Mucosa of descending colon (tissue), 3 donors: ENCODE measurements at regions not wholly inside any gene's neighbourhood (a gene's known extent, or its start where the extent isn't known, plus 50 kb on each side); places are given as distances from the start of the nearest gene placed in this dataset.

ENCODE experiments used
- ATAC-seq: fragments of 200-7000 bp; cut with Tn5 transposase; one replicate; pipeline ENCODE4 v1.9.1; 2020; ENCODE audit warnings: mild to moderate bottlenecking, moderate library complexity
- DNase-seq, 3 donors: peaks; one replicate each; pipeline ENCODE4 v3.0.0-alpha.2; 2020
- H3K36me3 ChIP-seq: fragments of 200-600 bp; one replicate; pipeline ENCODE4 v1.8.0; 2021; ENCODE audit warnings: low read depth, mild to moderate bottlenecking
- H3K4me1 ChIP-seq: fragments of 200-600 bp; one replicate; pipeline ENCODE4 v1.8.0; 2021; ENCODE audit warnings: low read depth, mild to moderate bottlenecking
- H3K4me3 ChIP-seq: fragments of 200-600 bp; one replicate; pipeline ENCODE4 v1.8.0; 2021; ENCODE audit warnings: mild to moderate bottlenecking
- H3K9me3 ChIP-seq: fragments of 200-600 bp; one replicate; pipeline ENCODE4 v1.8.0; 2021; ENCODE audit warnings: mild to moderate bottlenecking
- intact Hi-C, 2 donors: fragments of 100-400 bp; cut with DNase I in 1 of 2; cut with micrococcal nuclease in 1 of 2; formaldehyde crosslinking; loops; one replicate each; pipeline versions ENCODE4 v1.11.0 to v1.11.1; 2022; cut with DNase I, micrococcal nuclease
- TF ChIP-seq, protein P1 (sequence below): fragments of 200-600 bp; IDR thresholded peaks from one replicate; pipeline ENCODE4 v1.8.0; 2022; ENCODE audit warnings: antibody characterized with exemption, mild to moderate bottlenecking
- donor health status: DM: no; HTN: no; CAD: no; lungs with moderate emphysema.
- donor health status: DM: no; HTN: no; CAD: no.
- donor health status: DM: no; HTN: yes; CAD: no.

DNA sequence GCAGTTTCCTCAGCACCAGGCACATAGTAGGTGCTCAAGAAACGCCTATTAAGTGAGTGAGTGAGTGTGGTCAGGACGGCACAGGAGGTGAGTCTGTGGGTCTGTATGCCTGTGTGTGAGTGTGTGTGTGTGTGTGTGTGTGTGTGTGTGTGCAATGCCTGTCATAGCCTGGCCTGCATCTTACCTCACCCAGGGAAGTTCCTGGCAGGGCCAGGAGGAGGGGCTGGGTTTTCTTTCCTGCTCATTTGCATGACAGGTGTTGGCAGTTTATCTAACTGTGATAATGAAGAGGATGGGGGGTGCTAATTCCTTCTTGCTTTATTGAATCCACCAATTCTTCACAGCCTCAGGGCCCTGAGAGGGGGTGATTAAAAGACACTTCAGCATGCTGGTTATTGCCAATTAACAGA lies 146.7 kb upstream of the MLN start:
- intact Hi-C loops, result no loop called here
- DNase-seq (peak; percentile 59 to 70 (median 66)), ATAC-seq (peak; percentile 95)
- H3K4me1 ChIP-seq, result no peaks in the 10 kb centered on the region
- TF ChIP-seq, protein P1, sequence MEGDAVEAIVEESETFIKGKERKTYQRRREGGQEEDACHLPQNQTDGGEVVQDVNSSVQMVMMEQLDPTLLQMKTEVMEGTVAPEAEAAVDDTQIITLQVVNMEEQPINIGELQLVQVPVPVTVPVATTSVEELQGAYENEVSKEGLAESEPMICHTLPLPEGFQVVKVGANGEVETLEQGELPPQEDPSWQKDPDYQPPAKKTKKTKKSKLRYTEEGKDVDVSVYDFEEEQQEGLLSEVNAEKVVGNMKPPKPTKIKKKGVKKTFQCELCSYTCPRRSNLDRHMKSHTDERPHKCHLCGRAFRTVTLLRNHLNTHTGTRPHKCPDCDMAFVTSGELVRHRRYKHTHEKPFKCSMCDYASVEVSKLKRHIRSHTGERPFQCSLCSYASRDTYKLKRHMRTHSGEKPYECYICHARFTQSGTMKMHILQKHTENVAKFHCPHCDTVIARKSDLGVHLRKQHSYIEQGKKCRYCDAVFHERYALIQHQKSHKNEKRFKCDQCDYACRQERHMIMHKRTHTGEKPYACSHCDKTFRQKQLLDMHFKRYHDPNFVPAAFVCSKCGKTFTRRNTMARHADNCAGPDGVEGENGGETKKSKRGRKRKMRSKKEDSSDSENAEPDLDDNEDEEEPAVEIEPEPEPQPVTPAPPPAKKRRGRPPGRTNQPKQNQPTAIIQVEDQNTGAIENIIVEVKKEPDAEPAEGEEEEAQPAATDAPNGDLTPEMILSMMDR, result no peak
- no peaks in the 10 kb centered on the region for H3K36me3 ChIP-seq
- no peak overlapping the region for H3K4me3 ChIP-seq
- no peaks in the 10 kb centered on the region for H3K9me3 ChIP-seq

DNA sequence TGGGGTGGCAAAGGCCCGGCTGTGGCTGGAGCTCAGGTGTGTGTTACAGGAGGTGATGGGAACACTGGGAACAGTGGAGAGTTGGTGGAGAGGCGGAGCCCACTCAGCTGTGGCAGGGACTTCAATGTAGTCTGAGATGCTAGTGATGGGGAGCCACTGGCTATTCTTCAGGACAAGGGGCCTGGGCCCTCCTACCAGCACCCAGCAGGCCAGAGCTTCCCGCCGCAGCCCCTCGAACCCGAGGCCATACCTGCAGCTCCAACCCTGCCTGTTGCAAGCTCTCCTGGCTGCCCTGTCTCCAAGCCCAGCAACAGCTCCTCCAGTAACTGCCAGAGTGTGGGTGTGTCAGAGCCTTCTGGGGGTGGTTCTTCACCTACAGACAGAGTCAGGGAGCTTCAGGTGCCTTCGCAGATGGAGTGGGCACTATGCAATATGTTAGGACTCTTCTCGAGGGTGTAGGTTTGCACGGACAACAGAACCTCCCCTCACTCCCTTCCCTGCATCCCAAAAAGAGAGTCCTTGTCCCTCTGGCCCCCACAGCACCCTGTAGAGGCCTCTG lies 146.2 kb upstream of the MLN start:
- intact Hi-C loops, result no loop called here
- peak in 2 of 3 donors; percentile 12 to 41 for DNase-seq
- Histone ChIP-seq H3K4me3 (no peak overlapping the region), H3K36me3 (no peaks in the 10 kb centered on the region), H3K9me3 (no peaks in the 10 kb centered on the region), H3K4me1 (no peaks in the 10 kb centered on the region)
- peak; percentile 71 for ATAC-seq
- TF ChIP-seq, protein P1, result no peak

DNA sequence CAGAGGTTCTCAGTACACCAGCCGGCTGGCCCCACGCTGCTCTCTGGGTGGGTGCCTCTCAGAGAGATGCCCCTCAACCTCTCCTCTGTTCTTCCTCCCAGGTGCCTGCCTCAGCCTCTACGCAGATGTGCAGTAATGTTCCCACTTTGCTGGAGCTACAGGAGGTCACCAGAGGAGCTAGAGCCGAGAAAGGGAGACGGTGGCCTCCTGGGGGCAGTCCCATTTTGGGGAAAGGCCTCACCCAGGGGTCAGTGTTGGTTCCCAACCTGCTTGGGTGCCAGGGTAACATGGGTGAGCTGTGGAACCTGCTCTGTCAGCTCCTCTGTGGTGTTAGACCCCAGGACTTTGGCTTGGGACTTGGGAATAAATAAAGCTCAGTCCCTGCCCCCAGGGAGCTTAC lies 145.3 kb upstream of the MLN start:
- intact Hi-C loops, result no loop called here
- ATAC-seq (no peak), DNase-seq (no peak)
- TF ChIP-seq, protein P1, result no peak
- H3K36me3 ChIP-seq, result no peaks in the 10 kb centered on the region
- no peaks in the 10 kb centered on the region for H3K9me3 ChIP-seq
- H3K4me3 ChIP-seq, result no peak overlapping the region
- H3K4me1 ChIP-seq, result no peaks in the 10 kb centered on the region

DNA sequence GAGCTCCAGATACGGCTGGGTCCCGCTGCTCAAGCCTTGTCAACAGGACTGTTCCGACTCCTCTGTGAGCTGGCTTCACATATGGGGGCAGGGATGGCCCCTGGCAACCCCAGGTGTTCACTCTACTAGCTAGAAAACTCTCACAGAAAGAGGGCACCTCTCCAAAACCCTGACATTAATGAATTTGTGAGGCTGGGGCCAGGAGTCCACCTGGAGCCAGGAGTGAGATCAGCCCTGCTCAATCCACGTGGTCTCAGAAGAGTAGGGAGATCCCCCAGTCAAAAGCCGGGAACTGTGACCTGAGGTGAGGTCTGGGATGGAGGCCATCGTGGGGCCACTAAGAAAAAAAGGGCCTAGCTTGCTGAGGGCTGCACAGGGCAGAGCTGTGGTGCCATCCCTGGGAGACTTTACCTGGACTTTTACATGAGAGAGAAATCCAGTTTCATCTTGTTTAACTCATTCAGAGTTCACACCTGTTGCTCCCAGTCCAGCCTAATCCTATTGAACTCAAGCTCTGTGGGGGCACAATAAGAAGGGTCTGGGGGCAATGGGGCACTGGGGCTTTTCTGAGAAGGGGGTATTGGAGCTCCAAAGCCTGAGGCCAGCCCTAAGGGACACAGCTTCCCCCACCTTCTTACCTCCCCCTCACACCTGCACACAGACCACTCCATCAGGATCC lies 144.3 kb upstream of the MLN start:
- intact Hi-C loops, result no loop called here
- no peak for ATAC-seq
- TF ChIP-seq, protein P1, result no peak
- Histone ChIP-seq H3K4me1 (no peaks in the 10 kb centered on the region), H3K4me3 (no peak overlapping the region), H3K36me3 (no peaks in the 10 kb centered on the region), H3K9me3 (no peaks in the 10 kb centered on the region)
- DNase-seq, result no peak

DNA sequence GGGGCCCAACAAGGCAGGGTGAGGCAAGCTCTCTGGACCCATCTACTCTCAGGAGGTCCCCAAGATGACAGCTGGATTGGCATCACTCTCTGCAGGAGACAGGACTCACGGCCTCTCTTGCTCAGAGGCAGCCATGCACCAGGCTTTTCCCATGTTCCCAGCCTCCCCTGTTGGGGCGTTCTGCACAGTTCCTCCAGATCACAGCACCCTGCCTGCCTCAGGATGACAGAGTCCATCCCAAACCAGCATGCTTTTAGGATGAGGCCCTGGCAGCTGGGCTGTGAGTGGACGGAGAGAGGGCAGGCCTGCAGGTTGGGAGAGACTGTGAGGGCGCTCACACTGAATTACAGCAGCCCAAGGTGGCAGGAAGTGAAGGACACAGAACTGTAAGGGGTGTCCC lies 143.2 kb upstream of the MLN start:
- intact Hi-C loops, result no loop called here
- TF ChIP-seq, protein P1, result no peak
- H3K9me3 ChIP-seq, result no peaks in the 10 kb centered on the region
- H3K4me3 ChIP-seq, result no peak overlapping the region
- H3K36me3 ChIP-seq, result no peaks in the 10 kb centered on the region
- ATAC-seq (no peak), DNase-seq (no peak)
- H3K4me1 ChIP-seq, result no peaks in the 10 kb centered on the region
